HG02798 (cell line): ENCODE measurements at regions not wholly inside any gene's neighbourhood (a gene's known extent, or its start where the extent isn't known, plus 50 kb on each side); places are given as distances from the start of the nearest gene placed in this dataset.

Experiments
- ATAC-seq: cut with Tn5 transposase; IDR thresholded peaks from one replicate; pipeline ENCODE4 v1.9.1; 2021; ENCODE audit warnings: mild to moderate bottlenecking; ENCODE audit not compliant: unreplicated experiment, poor library complexity

DNA sequence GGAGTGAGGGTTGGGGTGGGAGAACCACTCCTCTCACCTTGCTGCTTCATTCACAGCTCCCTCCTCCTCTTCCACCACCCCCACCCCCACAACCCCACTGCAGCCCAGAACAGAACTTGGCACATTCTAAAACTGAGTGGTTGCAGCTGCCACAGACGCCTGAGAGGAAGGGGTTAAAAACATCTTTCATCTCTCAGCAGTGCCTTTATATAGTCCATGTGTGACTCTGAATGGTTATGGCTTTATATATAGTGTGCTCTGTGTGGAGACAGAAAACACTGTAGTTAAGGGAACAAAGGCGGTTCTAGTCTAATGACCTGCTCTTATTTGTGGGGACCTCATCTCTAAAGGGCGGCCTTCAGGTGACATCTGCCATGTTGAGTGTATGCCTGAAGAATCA, 144.8 kb downstream of the BCOR start:
- ATAC-seq = no peak

DNA sequence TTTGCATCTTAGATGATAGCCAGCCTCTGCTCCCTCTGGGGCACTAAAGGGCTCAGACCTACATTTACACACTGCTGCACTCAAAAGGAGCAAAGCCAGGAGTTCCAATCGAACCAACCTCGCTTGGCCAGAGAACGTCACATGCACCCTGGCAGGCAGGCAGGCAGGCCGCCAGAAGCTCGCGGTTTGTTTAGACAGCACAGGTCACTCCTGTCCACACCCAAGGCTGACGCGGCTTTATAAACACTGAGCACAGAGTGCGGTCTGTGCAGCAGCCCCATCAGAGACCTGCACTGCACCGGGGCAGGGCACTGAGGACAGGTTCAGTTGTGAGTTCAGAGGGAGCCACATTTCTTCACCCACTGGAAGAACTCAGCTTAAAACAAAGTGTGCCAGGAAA, 143.9 kb downstream of the BCOR start:
- no peak for ATAC-seq

DNA sequence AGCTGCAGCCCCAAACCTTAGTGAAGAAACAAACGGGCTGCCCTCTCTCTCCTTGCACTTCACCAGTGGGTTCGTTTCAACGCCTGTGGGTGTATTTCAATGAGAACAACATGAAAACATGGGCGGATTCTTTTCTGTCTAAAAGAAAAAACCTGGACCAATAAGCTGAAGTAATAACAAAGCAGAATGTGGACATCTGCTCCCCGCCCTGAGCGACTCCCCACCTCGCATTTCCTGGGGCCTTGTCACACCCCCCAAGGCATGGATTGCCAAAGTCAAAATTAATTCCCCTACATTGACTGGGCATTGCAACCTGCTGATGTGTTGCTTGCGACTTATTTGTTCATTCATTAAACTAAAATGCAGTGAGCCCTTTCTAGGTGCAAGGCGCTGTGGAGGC, 142.9 kb downstream of the BCOR start:
- no peak for ATAC-seq

GRCh38 chrX:39955625-39956024, 142.1 kb downstream of the BCOR start:
- no peak for ATAC-seq

GRCh38 chrX:39956803-39957394, 140.9 kb downstream of the BCOR start:
- no peak for ATAC-seq

GRCh38 chrX:39957816-39958566, 139.8 kb downstream of the BCOR start:
- no peak for ATAC-seq

DNA sequence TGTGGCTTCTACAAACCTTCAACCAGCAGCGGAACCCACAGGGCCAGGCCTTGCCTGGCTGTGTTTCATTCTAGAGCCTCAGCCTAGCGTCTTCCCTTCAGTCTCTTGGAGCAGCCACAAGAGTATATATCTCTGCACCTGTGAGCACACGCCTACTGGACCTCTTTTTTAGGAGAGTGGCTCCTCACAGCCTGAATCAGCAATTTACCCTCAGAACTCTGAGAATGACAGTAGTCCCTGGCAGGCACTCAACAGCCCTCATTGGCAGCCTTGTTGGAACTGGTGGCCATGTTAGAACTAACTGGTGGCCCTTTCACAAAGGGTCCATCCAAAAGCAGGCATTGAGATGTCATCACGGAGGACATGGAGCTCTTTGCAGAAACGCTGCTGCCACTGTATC, 138.9 kb downstream of the BCOR start:
- ATAC-seq = no peak

DNA sequence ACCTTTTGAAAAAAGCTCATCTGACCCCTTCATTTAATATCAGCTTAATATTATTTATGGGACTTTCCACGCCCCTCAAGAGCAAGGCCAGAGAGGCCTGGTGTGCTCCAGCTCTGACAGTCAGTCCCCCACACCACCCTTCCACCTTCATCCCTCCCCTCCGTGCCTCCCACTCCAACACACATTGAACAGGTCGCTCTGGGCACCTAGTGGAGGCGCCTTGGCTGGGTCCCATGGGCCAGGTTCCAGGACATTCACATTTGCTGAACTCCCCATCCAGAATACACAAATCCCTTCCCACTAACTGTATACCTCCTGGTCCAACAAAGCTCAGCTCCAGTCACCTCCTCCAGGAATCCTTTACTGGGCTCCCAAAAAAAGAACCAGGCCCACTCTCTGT, 137.5 kb downstream of the BCOR start:
- no peak for ATAC-seq

DNA sequence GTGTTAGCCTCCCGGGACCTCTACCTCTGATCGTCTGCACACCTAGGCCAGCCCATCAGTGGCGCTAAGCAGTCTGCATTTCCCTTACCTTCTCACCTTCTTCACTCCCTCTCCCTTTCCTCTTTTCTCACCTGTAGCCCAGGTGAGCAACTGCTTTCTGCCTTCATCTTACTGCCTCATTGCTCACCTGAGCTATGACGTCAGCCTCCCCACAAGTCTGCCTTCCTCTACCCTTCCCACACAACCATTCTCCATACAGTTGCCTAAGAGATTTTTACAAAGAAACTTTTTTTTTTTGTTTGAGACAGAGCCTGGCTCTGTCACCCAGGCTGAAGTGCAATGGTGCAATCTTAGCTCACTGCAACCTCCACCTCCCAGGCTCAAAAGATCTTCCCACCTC, 136.3 kb downstream of the BCOR start:
- ATAC-seq = no peak

DNA sequence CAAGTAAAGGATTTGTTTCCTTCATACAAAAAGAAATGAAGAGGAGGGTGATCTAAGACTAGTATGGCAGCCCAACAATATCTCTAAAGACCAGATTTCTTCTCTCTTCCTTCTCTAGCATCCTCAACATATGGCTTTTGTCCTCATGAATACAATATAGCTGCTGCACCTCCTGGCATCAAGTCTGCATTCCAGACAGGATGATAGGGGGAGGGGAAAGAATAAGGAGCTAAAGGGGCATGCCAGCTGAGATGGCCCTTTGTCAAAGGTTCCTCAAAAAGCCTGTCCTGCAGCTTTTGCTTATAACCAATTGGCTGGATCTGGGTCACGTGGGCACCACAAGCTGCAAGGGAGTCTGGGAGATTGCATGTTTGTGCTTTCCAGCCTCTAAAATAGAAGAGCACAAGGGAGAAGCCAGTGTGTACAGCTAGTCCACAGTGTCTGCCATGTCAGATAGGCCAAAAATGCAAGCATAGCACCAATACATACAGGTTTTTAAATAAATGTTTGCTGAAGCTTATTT, 132.6 kb downstream of the BCOR start:
- ATAC-seq = no peak

DNA sequence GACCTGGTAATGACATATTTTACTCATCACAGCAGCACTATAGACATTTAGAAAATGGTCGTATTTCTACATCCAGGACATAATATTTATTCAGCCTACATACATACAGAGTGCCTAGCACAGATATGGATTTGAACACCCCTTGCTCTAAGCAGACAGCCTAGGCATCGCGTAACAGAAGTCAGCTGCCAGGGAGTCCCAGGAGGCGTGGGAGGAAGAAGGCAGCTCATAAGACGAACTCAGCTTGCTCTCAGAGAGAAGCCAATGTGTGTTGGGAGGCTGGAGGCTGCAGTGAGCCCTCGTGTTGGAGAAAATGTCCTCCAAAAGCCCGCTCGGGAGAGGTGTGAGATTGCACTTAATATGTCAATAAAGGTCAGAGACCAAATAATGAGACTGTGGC, 131.6 kb downstream of the BCOR start:
- no peak for ATAC-seq

DNA sequence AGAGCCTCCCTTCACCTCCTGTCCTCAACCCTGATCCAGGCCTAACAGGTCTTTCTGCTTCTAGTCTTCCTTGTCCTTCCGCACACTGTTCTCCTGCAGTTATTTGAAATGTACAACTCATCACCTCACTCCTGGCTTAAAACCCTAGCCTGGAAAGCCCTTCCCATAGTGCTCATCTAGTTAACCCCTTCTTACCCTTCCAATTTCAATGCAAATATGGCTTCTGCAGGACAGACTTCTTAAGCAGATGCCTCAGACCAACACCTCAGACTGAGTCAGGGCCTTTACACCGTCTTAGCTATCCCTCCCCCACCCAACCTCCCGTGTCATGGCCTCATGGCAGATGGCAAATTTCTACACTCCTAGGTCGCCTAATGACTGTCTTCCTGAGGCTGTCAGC, 130.4 kb downstream of the BCOR start:
- no peak for ATAC-seq

DNA sequence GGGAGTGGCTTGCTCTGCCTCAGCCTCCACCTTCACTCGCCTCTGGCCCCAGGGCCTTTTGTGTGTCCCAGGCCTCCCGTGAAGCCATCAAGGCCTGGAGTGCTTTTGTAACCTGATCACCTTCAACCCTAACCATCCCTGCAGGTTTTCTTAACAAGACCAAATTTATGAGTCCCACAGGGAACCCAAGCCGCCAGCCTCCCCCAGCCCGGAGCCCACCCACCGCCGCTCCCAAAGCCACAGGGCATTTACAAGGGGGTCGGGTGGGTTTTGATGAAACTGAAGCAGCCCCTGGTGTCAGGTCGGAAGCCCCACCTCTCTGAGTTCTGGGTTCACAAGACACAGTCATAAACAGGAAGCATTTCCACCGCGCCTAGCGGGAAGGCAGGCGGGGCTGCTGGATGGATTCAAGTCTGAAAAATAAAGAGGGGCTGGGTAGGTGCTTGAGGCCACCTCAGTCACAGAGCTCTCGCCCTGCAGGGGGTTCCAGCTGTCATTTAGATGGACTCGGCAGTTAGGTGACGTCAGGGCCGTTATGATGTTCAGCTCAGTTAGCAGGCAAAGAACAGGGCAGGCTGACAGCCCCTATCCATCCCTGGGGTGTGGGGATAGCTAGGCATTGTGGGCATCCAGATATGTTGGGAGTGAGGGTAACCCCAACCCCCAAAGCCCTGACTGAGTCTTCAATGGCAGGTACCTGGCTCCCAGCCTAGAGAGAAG, 128.5 kb downstream of the BCOR start:
- no peak for ATAC-seq

- ATAC-seq = no peak
Measured at GRCh38 chrX:39969819-39970504, 127.8 kb downstream of the BCOR start.

- no peak for ATAC-seq
Measured at GRCh38 chrX:39971760-39972159, 126.0 kb downstream of the BCOR start.

DNA sequence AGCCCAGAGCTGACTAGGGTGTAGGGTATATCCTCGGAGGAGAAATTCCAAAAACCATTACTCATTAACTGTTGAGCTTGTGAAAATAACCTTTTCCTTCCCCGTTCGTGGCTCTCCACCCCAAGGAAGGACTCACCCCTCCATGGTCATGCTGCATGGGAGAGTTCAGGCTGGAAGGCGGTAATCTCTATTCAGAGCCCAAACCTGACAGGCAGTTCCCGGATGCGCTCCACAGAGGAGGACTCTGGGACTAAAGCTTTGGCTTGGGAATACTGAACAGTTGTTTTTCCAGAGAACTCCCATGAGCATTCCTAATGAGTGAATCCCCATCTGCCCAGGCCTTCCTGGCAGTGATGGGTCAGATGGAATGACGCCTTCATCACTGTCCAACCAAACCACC, 125.4 kb downstream of the BCOR start:
- no peak for ATAC-seq

DNA sequence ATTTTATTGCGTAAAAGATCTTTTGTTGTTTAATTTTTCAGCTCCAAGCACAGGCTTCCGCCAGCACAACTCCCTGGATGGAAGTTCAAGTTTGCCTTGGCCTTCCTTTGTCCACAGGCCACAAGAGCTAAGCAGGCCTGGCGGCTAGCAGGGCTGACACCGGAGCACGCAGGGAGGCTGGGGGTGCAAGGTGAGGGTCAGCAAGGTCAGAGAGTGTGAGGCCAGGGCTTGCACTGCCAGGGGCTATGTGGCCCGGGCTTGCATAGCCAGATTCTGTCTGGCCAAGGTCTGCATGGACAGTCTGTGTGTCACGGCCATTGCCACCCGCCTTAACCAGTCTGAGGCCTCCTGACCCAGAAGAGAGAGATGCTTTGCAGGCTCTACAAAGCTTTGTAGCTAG, 123.9 kb downstream of the BCOR start:
- no peak for ATAC-seq

DNA sequence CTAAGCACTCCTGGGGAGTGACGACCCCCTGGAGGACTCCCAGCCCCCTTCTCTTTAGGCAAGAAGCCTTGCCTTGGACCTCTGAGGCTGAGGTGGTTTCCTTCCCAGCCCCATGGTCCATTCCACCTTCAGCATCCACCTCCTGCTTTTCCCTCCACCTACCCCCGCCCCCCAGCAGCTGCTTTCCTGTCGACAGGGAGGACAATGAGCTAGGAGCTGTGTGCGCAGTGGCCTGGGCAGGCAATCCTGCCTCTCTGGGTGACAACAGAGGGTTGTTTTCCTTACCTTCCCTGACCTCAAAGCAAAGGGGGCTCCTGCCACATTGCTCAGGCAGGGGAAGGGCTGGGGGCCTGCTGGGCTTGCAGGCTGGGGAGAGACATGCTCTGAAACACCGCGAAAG, 123.5 kb downstream of the BCOR start:
- no peak for ATAC-seq

GRCh38 chrX:39975101-39975925, 122.4 kb downstream of the BCOR start:
- no peak for ATAC-seq

GRCh38 chrX:39981946-39982345, 115.8 kb downstream of the BCOR start:
- no peak for ATAC-seq
